ENCODE measurements at regions not wholly inside any gene's neighbourhood (a gene's known extent, or its start where the extent isn't known, plus 50 kb on each side); places are given as distances from the start of the nearest gene placed in this dataset.

- no peak for DNase-seq
Observed at GRCh38 chr6:1257778-1258177, 54.1 kb upstream of the FOXQ1 start.

GRCh38 chr6:1256435-1257008 lies 55.4 kb upstream of the FOXQ1 start:
- DNase-seq, result no peak

GRCh38 chr6:1255636-1256365 lies 56.1 kb upstream of the FOXQ1 start:
- no peak for DNase-seq

GRCh38 chr6:1254326-1254725 lies 57.6 kb upstream of the FOXQ1 start:
- DNase-seq, result no peak

GRCh38 chr6:1253816-1254215 lies 58.1 kb upstream of the FOXQ1 start:
- no peak for DNase-seq

- DNase-seq, result no peak
Observed at GRCh38 chr6:1251198-1252155, 60.4 kb upstream of the FOXQ1 start.

GRCh38 chr6:1250489-1251197 lies 61.3 kb upstream of the FOXQ1 start:
- DNase-seq, result no peak

- DNase-seq, result no peak
Observed at GRCh38 chr6:1247894-1248293, 64.0 kb upstream of the FOXQ1 start.

GRCh38 chr6:1247056-1247455 lies 64.8 kb upstream of the FOXQ1 start:
- DNase-seq, result no peak

GRCh38 chr6:1244941-1245340 lies 67.0 kb upstream of the FOXQ1 start:
- no peak for DNase-seq

- no peak for DNase-seq
Observed at GRCh38 chr6:1244278-1244677, 67.6 kb upstream of the FOXQ1 start.

GRCh38 chr6:1242446-1242845 lies 69.5 kb upstream of the FOXQ1 start:
- no peak for DNase-seq

GRCh38 chr6:1242021-1242420 lies 69.9 kb upstream of the FOXQ1 start:
- no peak for DNase-seq

GRCh38 chr6:1240766-1241318 lies 71.1 kb upstream of the FOXQ1 start:
- no peak for DNase-seq

- no peak for DNase-seq
Observed at GRCh38 chr6:1239805-1240204, 72.1 kb upstream of the FOXQ1 start.

- no peak for DNase-seq
Observed at GRCh38 chr6:1238040-1238439, 73.9 kb upstream of the FOXQ1 start.

GRCh38 chr6:1237636-1238035 lies 74.3 kb upstream of the FOXQ1 start:
- no peak for DNase-seq

GRCh38 chr6:1235825-1236224 lies 76.1 kb upstream of the FOXQ1 start:
- DNase-seq, result no peak

GRCh38 chr6:1233924-1234323 lies 78.0 kb upstream of the FOXQ1 start:
- no peak for DNase-seq

GRCh38 chr6:1232578-1232977 lies 79.3 kb upstream of the FOXQ1 start:
- DNase-seq, result no peak

- no peak for DNase-seq
Observed at GRCh38 chr6:1231941-1232340, 80.0 kb upstream of the FOXQ1 start.

All from inflammatory macrophage (primary cell).